Fibroblast of pulmonary artery (primary cell): ENCODE measurements at regions not wholly inside any gene's neighbourhood (a gene's known extent, or its start where the extent isn't known, plus 50 kb on each side); places are given as distances from the start of the nearest gene placed in this dataset.
"Not testable (repeated sequence)": the region's sequence is repeated elsewhere in the genome, so short reads cannot be mapped to it uniquely, and the experiment has no call there.

Experiments used
- DNase-seq: peaks from one replicate; pipeline ENCODE4 v3.0.0-alpha.2; 2010; ENCODE audit warnings: low read depth
- H3K4me3 ChIP-seq: replicated peaks from 2 replicates; pipeline ENCODE4 v1.5.1; 2011; ENCODE audit warnings: low read depth, mild to moderate bottlenecking, control low read depth, low read length, moderate library complexity
- TF ChIP-seq, protein P1 (sequence below): IDR thresholded peaks from 2 replicates; pipeline ENCODE4 v1.5.1; 2011; ENCODE audit warnings: mild to moderate bottlenecking, control low read depth, low read length, inconsistent platforms; ENCODE audit errors: missing control alignments

DNA sequence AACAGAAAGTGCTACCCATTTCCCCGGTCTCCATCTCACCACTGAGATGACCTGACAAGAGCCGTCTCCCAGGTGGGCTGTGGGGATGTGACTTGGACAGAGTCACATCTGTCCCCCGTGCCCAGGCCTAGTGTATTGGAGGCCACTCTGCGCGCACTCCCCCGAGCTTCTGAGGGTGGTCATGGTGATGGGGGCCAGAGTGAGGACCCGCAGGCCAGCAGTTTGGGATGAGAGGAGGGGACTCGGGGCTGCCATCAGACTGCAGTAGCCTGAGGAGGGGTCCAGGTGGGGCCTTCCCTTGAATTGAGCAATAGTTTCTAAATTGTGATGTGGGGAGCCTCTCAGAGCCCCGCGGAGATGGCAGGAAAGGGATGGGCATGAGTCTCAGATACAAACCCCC lies 852.6 kb downstream of the TBC1D22A start:
- no peak overlapping the region for H3K4me3 ChIP-seq
- TF ChIP-seq, protein P1, sequence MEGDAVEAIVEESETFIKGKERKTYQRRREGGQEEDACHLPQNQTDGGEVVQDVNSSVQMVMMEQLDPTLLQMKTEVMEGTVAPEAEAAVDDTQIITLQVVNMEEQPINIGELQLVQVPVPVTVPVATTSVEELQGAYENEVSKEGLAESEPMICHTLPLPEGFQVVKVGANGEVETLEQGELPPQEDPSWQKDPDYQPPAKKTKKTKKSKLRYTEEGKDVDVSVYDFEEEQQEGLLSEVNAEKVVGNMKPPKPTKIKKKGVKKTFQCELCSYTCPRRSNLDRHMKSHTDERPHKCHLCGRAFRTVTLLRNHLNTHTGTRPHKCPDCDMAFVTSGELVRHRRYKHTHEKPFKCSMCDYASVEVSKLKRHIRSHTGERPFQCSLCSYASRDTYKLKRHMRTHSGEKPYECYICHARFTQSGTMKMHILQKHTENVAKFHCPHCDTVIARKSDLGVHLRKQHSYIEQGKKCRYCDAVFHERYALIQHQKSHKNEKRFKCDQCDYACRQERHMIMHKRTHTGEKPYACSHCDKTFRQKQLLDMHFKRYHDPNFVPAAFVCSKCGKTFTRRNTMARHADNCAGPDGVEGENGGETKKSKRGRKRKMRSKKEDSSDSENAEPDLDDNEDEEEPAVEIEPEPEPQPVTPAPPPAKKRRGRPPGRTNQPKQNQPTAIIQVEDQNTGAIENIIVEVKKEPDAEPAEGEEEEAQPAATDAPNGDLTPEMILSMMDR, result no peak
- no peak for DNase-seq

GRCh38 chr22:47613606-47614350 lies 851.3 kb downstream of the TBC1D22A start:
- H3K4me3 ChIP-seq, result no peak overlapping the region
- DNase-seq, result no peak
- TF ChIP-seq, protein P1, result no peak

- not testable (repeated sequence) for DNase-seq, H3K4me3 ChIP-seq
Measured at GRCh38 chr22:47613181-47613580, 850.7 kb downstream of the TBC1D22A start.

GRCh38 chr22:47612311-47612910 lies 850.0 kb downstream of the TBC1D22A start:
- TF ChIP-seq, protein P1, result no peak
- no peak for DNase-seq
- no peak overlapping the region for H3K4me3 ChIP-seq

- TF ChIP-seq, protein P1, result no peak
- no peak for DNase-seq
- H3K4me3 ChIP-seq, result no peak overlapping the region
Measured at GRCh38 chr22:47610764-47611163, 848.3 kb downstream of the TBC1D22A start.

DNA sequence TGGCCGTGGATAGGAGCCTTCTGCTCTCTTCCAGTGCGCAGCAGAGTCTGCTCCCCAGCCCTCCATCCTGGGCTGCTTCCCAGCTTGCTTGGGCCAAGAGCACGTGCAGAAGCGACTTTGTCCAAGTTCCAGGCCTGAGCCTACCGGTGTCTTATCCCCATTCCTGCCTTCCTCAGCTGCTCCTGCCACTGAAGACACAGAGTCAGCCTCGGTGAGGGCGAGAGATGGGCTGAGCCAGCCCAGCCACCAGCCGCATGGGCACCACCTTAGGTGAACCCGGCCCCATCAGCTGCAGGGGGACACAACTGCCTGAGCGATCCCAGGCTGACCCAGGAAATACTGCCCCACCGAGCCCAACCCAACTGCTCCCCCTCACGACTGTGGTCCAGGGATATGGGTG lies 847.8 kb downstream of the TBC1D22A start:
- DNase-seq, result no peak
- TF ChIP-seq, protein P1, result no peak
- H3K4me3 ChIP-seq, result no peak overlapping the region

DNA sequence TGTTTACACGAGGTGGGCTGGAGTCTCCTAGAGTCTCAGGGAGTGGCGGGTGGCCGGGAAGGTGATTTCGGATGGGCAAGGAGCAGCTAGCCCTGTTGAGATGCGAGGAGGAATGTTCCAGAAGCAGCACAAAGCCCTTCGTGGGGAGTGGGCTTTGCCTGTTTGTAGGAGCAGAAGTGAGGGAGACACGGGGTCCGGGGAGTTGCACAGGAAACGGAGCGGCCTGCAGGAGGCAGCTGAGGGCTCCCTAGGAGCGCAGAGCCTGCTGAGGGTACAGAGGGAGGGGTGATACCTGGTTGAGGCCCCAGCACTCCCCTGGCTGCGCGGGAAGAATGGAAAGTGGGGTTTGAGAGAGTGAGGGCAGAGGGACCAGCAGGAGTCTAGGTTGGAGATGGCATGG lies 847.2 kb downstream of the TBC1D22A start:
- TF ChIP-seq, protein P1, result no peak
- H3K4me3 ChIP-seq, result no peak overlapping the region
- DNase-seq, result no peak
